ENCODE measurements at regions not wholly inside any gene's neighbourhood (a gene's known extent, or its start where the extent isn't known, plus 50 kb on each side); places are given as distances from the start of the nearest gene placed in this dataset.

- TF ChIP-seq CTCF (IDR thresholded peaks at IDR 0.05) (no peak), POLR2A (IDR thresholded peaks at IDR 0.05) (no peak), POLR2AphosphoS5 (IDR thresholded peaks at IDR 0.05) (no peak)
These were observed 704.1 kb downstream of the LUZP2 start for GRCh38 chr11:25200925-25201324.
